Right lobe of liver (tissue), 4 donors: ENCODE measurements at regions not wholly inside any gene's neighbourhood (a gene's known extent, or its start where the extent isn't known, plus 50 kb on each side); places are given as distances from the start of the nearest gene placed in this dataset.

Experiments
- POLR2A ChIP-seq: fragments of 450-650 bp; IDR thresholded peaks from one replicate; pipeline ENCODE4 v1.6.1; 2017; ENCODE audit warnings: antibody characterized with exemption, mild to moderate bottlenecking
- TF ChIP-seq, protein P1 (sequence below), 4 donors: fragments of 200-600 bp in 3 of 4; fragments of 450-650 bp in 1 of 4; IDR thresholded peaks; one replicate each; pipeline versions ENCODE4 v1.5.1 to v1.8.0; 2016 to 2022; ENCODE audit warnings: antibody characterized with exemption in 4 of 4, mild to moderate bottlenecking in 2 of 4
- donor health status: DM: no; HTN: no; CAD: no.
- donor health status: DM: no; HTN: no; CAD: no.
- donor health status: DM: no; HTN: yes; CAD: no.

GRCh38 chr7:12941512-12941911 lies 254.1 kb downstream of the ARL4A start:
- TF ChIP-seq, protein P1, sequence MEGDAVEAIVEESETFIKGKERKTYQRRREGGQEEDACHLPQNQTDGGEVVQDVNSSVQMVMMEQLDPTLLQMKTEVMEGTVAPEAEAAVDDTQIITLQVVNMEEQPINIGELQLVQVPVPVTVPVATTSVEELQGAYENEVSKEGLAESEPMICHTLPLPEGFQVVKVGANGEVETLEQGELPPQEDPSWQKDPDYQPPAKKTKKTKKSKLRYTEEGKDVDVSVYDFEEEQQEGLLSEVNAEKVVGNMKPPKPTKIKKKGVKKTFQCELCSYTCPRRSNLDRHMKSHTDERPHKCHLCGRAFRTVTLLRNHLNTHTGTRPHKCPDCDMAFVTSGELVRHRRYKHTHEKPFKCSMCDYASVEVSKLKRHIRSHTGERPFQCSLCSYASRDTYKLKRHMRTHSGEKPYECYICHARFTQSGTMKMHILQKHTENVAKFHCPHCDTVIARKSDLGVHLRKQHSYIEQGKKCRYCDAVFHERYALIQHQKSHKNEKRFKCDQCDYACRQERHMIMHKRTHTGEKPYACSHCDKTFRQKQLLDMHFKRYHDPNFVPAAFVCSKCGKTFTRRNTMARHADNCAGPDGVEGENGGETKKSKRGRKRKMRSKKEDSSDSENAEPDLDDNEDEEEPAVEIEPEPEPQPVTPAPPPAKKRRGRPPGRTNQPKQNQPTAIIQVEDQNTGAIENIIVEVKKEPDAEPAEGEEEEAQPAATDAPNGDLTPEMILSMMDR (IDR thresholded peaks at IDR 0.05) = no peak
- TF ChIP-seq POLR2A = no peak
